B cell (primary cell): ENCODE measurements at regions not wholly inside any gene's neighbourhood (a gene's known extent, or its start where the extent isn't known, plus 50 kb on each side); places are given as distances from the start of the nearest gene placed in this dataset.
"Not testable (repeated sequence)": the region's sequence is repeated elsewhere in the genome, so short reads cannot be mapped to it uniquely, and the experiment has no call there.

ENCODE experiments used
- ATAC-seq: fragments of 200-7000 bp; cut with Tn5 transposase; one replicate; pipeline ENCODE4 v1.10.0; 2021; ENCODE audit warnings: low read depth, mild to moderate bottlenecking, moderate number of reproducible peaks, moderate library complexity
- CTCF ChIA-PET: fragments of 350-600 bp; sonication (Branson Sonifier 250); formaldehyde crosslinking; loops from one replicate; lab custom pipeline; 2021; ENCODE audit warnings: antibody characterized with exemption, inconsistent platforms; lab: Charles Lee
- POLR2A ChIA-PET: fragments of 350-600 bp; sonication (Branson Sonifier 250); formaldehyde crosslinking; loops from one replicate; lab custom pipeline; 2021; ENCODE audit warnings: antibody characterized with exemption; lab: Charles Lee
- DNase-seq: peaks from one replicate; pipeline ENCODE4 v3.0.0; 2013
- H2AFZ ChIP-seq: 2 replicates; pipeline ENCODE4 v1.6.1; 2012; ENCODE audit warnings: mild to moderate bottlenecking, low read depth, low read length; ENCODE audit not compliant: insufficient read depth, poor library complexity, severe bottlenecking
- H3K27ac ChIP-seq, 2 donors: 1 replicate in 1 of 2; 2 replicates in 1 of 2; pipeline ENCODE4 v1.5.1; 2012 to 2013; ENCODE audit warnings: low read length in 2 of 2, mild to moderate bottlenecking in 2 of 2, moderate library complexity in 1 of 2
- H3K27me3 ChIP-seq, 4 experiments: fragments of 200-600 bp in 1 of 4; sonication (generic) in 1 of 4; replicated peaks in 1 of 4; 1 replicate in 2 of 4; 2 replicates in 2 of 4; pipeline versions ENCODE4 v1.6.1 to v1.7.0; 2013 to 2016; ENCODE audit warnings: low read length in 3 of 4, mild to moderate bottlenecking in 2 of 4, mixed read lengths in 1 of 4, moderate library complexity in 1 of 4; ENCODE audit not compliant: insufficient read depth in 4 of 4, control insufficient read depth in 3 of 4; ENCODE audit errors: control extremely low read depth in 1 of 4
- H3K36me3 ChIP-seq, 2 experiments: replicated peaks in 1 of 2; 1 replicate in 1 of 2; 2 replicates in 1 of 2; pipeline versions ENCODE4 v1.6.1 to v1.7.1; 2013; ENCODE audit warnings: low read length in 1 of 2; ENCODE audit not compliant: insufficient read depth in 2 of 2, control insufficient read depth in 1 of 2; ENCODE audit errors: control extremely low read depth in 1 of 2, extremely low read depth in 1 of 2
- H3K4me1 ChIP-seq, 2 donors: fragments of 200-600 bp in 1 of 2; sonication (generic) in 1 of 2; 1 replicate in 1 of 2; 2 replicates in 1 of 2; pipeline versions ENCODE4 v1.5.1 to v1.6.1; 2013 to 2017; ENCODE audit warnings: low read length in 2 of 2; ENCODE audit not compliant: control insufficient read depth in 2 of 2, insufficient read depth in 2 of 2
- H3K4me2 ChIP-seq: replicated peaks from 2 replicates; pipeline ENCODE3; 2012; ENCODE audit warnings: mild to moderate bottlenecking, low read depth, low read length; ENCODE audit not compliant: poor library complexity, severe bottlenecking
- H3K4me3 ChIP-seq, 5 experiments: fragments of 200-600 bp in 1 of 5; sonication (generic) in 1 of 5; 1 replicate in 3 of 5; 2 replicates in 2 of 5; pipeline versions ENCODE4 v1.5.1 to v1.7.0; 2011 to 2016; ENCODE audit warnings: low read length in 4 of 5, mild to moderate bottlenecking in 4 of 5, low read depth in 2 of 5, control low read depth in 1 of 5, moderate library complexity in 1 of 5; ENCODE audit not compliant: insufficient read depth in 1 of 5; ENCODE audit errors: control extremely low read depth in 1 of 5, extremely low read depth in 1 of 5
- H3K79me2 ChIP-seq: fragments of 200-600 bp; sonication (generic); one replicate; pipeline ENCODE4 v1.6.0; 2016; ENCODE audit warnings: low read length; ENCODE audit not compliant: control insufficient read depth, insufficient read depth
- H3K9ac ChIP-seq: fragments of 200-600 bp; sonication (generic); 2 replicates; pipeline ENCODE4 v1.6.1; 2017; ENCODE audit warnings: mild to moderate bottlenecking, low read length, moderate library complexity
- H3K9me3 ChIP-seq, 3 donors: one replicate each; pipeline versions ENCODE4 v1.6.1 to v1.7.1; 2013; ENCODE audit warnings: low read length in 2 of 3; ENCODE audit not compliant: control insufficient read depth in 2 of 3, insufficient read depth in 1 of 3; ENCODE audit errors: control extremely low read depth in 1 of 3
- H4K20me1 ChIP-seq: 2 replicates; pipeline ENCODE4 v1.6.0; 2012; ENCODE audit warnings: mild to moderate bottlenecking, low read length; ENCODE audit not compliant: insufficient read depth, control insufficient read depth, poor library complexity, severe bottlenecking
- H3K27ac Mint-ChIP-seq: one replicate; pipeline ENCODE4 v1.8.0; 2021; ENCODE audit warnings: mixed read lengths
- H3K27me3 Mint-ChIP-seq: one replicate; pipeline ENCODE4 v1.8.0; 2021; ENCODE audit warnings: mixed read lengths
- H3K4me1 Mint-ChIP-seq: one replicate; pipeline ENCODE4 v1.8.0; 2021; ENCODE audit warnings: mixed read lengths
- H3K4me3 Mint-ChIP-seq: one replicate; pipeline ENCODE4 v1.8.0; 2021; ENCODE audit warnings: mixed read lengths
- H3K9me3 Mint-ChIP-seq: one replicate; pipeline ENCODE4 v1.8.0; 2022; ENCODE audit warnings: mixed read lengths; ENCODE audit not compliant: insufficient read depth
- CTCF ChIP-seq: fragments of 200-600 bp; IDR thresholded peaks from one replicate; pipeline ENCODE4 v1.8.0; 2022; ENCODE audit warnings: antibody characterized with exemption, mild to moderate bottlenecking
- EZH2 ChIP-seq: IDR thresholded peaks from 2 replicates; pipeline ENCODE4 v1.6.1; 2012; ENCODE audit warnings: borderline replicate concordance, low read depth, mild to moderate bottlenecking, moderate library complexity, low read length; ENCODE audit not compliant: insufficient read depth, poor library complexity, severe bottlenecking
- WGBS: methylation state at CpG from one replicate; pipeline ENCODE4 v1.1.5; 2013; ENCODE audit warnings: missing lambda C conversion rate; ENCODE audit not compliant: insufficient coverage; 5-methylcytosine and 5-hydroxymethylcytosine counted together
- intact Hi-C: fragments of 100-400 bp; cut with micrococcal nuclease; formaldehyde crosslinking; loops from one replicate; pipeline ENCODE4 v1.10.0; 2022

DNA sequence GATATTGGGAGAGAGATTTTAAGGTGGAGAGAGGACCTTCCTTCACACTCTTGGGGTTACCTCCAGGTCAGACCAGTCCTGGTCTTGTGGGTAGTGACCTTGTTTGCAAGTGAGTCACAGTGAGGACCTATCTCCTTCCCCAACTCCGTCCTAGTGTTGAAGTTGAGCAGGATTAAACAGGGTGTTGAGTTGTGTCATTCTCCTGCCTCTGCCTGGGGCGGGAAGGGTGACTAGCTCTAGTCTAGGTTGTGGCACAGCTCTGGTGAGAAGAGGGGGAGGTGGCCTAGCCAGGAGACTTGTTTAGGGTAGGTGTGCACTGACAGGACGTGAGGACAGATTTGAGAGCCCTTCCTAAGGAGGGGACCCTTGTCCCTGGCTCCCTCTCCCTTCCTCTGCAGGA, 119.6 kb upstream of the PITX1 start:
- ATAC-seq (no peak), DNase-seq (no peak)
- Mint-ChIP-seq H3K4me3 (no peak overlapping the region), H3K9me3 (peaks cover 4% of the 10 kb centered on the region), H3K27ac (no peak overlapping the region), H3K27me3 (peaks cover 20% of the 10 kb centered on the region), H3K4me1 (no peaks in the 10 kb centered on the region)
- H3K27ac ChIP-seq, result no peak overlapping the region
- intact Hi-C loops, result no loop called here
- H3K4me2 ChIP-seq, result no peak overlapping the region
- H3K9me3 ChIP-seq, result peaks cover 0 to 16% (median 13%) of the 10 kb centered on the region in 3 donors
- no peaks in the 10 kb centered on the region for H3K79me2 ChIP-seq
- CTCF ChIA-PET, result no interaction called here
- 79% methylated on average over 1 of the region's 3 CpGs for WGBS
- POLR2A ChIA-PET, result no interaction called here
- H3K4me3 ChIP-seq, result no peak overlapping the region
- H3K9ac ChIP-seq, result no peak overlapping the region
- H3K27me3 ChIP-seq, result peaks cover 0 to 8% (median 0%) of the 10 kb centered on the region in 4 experiments
- H2AFZ ChIP-seq, result no peak overlapping the region
- no peaks in the 10 kb centered on the region for H3K36me3 ChIP-seq
- no peaks in the 10 kb centered on the region for H3K4me1 ChIP-seq
- no peaks in the 10 kb centered on the region for H4K20me1 ChIP-seq
- no peak for TF ChIP-seq CTCF
- TF ChIP-seq EZH2, result no peak

- H2AFZ ChIP-seq, result no peak overlapping the region
- WGBS, result 96% methylated on average over 3 of the region's 4 CpGs
- TF ChIP-seq EZH2 (no peak), CTCF (no peak)
Observed at GRCh38 chr5:135153259-135153658, 119.2 kb upstream of the PITX1 start.

GRCh38 chr5:135151660-135152059, 117.6 kb upstream of the PITX1 start:
- H3K27me3 Mint-ChIP-seq, result peaks cover 30% of the 10 kb centered on the region
- DNase-seq, ATAC-seq, H3K27ac ChIP-seq, H4K20me1 ChIP-seq, H3K4me1 Mint-ChIP-seq, POLR2A ChIA-PET, H3K79me2 ChIP-seq, H3K9me3 Mint-ChIP-seq, H3K9ac ChIP-seq, H2AFZ ChIP-seq, H3K4me3 ChIP-seq, H3K27ac Mint-ChIP-seq, intact Hi-C loops, H3K27me3 ChIP-seq, CTCF ChIA-PET, H3K36me3 ChIP-seq, H3K4me3 Mint-ChIP-seq, H3K4me2 ChIP-seq, H3K4me1 ChIP-seq: not testable (repeated sequence)
- H3K9me3 ChIP-seq, result peaks cover 0 to 14% (median 0%) of the 10 kb centered on the region in 3 donors
- no CpG with 5 or more reads among the region's 3 CpGs for WGBS

More at GRCh38 chr5:135153259-135153658, 119.2 kb upstream of the PITX1 start:
- no peaks in the 10 kb centered on the region for H3K4me1 Mint-ChIP-seq
- H3K27ac ChIP-seq, result no peak overlapping the region
- no peaks in the 10 kb centered on the region for H4K20me1 ChIP-seq
- H3K4me3 ChIP-seq, result no peak overlapping the region
- peaks cover 0 to 8% (median 0%) of the 10 kb centered on the region in 4 experiments for H3K27me3 ChIP-seq
- H3K4me3 Mint-ChIP-seq, result no peak overlapping the region
- intact Hi-C loops, result no loop called here
- no peak overlapping the region for H3K27ac Mint-ChIP-seq
- no peaks in the 10 kb centered on the region for H3K79me2 ChIP-seq
- no peaks in the 10 kb centered on the region for H3K4me1 ChIP-seq
- peaks cover 21% of the 10 kb centered on the region for H3K27me3 Mint-ChIP-seq
- H3K9me3 ChIP-seq, result peaks cover 0 to 16% (median 9%) of the 10 kb centered on the region in 3 donors
- no peaks in the 10 kb centered on the region for H3K36me3 ChIP-seq
- DNase-seq, result no peak
- ChIA-PET CTCF (no interaction called here), POLR2A (no interaction called here)
- no peak overlapping the region for H3K4me2 ChIP-seq
- peaks cover 4% of the 10 kb centered on the region for H3K9me3 Mint-ChIP-seq
- no peak for ATAC-seq
- H3K9ac ChIP-seq, result no peak overlapping the region
